Anterior cingulate cortex (tissue), 58 donors: ENCODE measurements at regions not wholly inside any gene's neighbourhood (a gene's known extent, or its start where the extent isn't known, plus 50 kb on each side); places are given as distances from the start of the nearest gene placed in this dataset.

ENCODE experiments used
- DNase-seq, 58 donors: peaks; one replicate each; lab custom pipeline; 2025; lab: John Stamatoyannopoulos, UW

GRCh38 chr2:41890341-41890740 is 157.5 kb upstream of the PKDCC start:
- no peak for DNase-seq

DNA sequence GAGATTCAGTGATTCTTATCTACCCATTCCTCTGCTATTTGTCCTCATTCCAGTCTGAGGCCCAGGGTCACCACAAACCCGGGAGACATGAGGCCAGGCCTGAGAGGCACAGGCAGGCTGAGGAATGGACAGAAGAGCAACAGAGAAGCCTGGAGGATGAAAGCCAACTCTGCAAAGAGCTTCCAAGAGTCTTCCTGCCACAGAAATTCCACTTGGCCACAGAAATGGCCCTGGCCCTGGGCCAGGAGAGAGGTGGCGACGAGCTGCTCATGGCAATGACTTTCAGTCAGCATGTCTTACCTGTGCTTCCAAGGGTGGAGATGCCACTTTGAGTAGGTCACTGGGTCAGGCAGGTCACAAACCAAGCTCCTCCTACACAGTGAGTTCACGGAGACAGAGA is 155.3 kb upstream of the PKDCC start:
- DNase-seq: no peak

DNA sequence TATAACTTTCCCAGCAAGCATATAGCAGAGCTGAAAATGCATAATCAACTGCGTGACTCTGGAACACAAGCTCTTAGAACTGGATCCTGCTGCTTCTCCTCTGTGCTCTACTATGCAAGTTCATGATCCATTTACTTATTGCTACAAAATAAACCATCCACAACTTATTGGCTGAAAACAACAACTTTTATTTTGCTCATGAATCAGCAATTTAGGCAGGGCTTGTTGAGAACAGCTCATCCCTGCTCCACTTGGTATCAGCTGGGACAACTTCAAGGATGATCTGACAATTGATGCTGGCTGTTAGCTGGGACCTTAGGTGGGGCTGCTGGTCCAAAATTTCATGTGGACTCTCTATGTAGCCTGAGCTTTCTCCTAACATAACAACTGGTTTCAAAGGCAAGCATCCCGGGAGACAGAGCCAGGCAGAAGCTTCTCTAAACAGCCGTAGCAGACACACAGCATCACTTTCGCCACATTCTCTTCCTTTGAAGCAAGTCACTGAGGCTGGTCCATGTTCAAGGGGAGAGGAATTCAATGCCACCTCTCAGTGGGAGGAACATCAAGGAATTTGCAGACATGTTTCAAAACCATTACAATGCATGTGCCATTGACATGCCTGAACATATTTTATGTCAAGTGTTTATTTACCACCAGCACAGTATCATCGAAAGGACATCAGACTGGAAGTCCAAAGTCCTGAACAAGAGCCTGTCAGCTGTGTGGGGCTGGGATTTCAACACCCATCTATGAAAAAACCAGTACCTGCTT is 153.1 kb upstream of the PKDCC start:
- no peak for DNase-seq

GRCh38 chr2:41895334-41895664 is 152.5 kb upstream of the PKDCC start:
- no peak for DNase-seq

DNA sequence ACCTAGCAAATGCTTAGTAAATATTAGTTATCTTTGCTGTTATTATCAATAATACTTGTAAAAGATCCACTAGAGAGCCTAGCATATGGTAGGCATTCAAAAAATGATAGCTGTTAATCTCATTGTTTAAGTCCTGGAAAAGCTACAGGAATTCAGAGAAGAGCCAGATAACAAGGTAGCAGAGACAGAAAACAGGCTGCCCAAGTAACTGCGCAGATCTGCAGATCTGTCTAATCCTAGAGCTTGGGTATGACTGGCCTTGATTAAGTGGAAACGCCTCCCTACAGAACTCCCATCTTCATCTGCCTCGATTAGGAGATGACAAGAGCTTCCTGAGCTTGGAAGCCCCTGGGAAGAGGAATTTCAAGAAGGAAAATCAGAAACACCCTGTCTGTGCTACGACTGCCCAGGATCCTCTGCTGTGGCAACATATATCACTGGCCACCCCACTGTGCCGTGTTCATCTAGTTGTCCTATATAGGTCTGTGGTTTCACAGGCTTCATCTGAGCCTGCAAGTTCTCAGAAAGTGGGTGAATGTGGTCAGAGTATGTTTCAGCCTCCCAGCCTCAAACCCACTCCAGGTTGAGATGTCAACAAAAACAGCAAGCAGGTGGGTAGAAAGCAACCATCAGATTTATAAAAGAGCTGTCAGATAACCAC is 151.5 kb upstream of the PKDCC start:
- DNase-seq: no peak

DNA sequence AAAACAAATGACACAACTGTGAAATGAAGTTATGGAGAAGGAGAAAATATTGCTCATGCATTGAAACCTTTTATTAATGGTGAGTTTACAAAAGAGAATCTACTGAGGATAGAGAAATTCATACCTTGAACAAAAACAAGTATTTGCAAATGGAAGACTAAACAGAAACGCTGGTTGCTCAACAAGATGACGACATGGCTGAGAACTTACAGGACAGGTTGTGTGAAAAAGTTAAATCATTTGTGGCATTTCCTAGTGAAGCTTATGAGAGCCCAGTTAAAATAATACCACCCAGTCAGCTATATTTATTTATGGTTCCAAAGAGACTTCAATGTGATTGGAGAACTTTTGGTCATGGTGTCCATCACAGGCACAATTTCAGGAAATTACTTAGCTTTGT is 148.6 kb upstream of the PKDCC start:
- no peak for DNase-seq

- no peak for DNase-seq
These were observed 147.7 kb upstream of the PKDCC start for GRCh38 chr2:41900101-41900577.

DNA sequence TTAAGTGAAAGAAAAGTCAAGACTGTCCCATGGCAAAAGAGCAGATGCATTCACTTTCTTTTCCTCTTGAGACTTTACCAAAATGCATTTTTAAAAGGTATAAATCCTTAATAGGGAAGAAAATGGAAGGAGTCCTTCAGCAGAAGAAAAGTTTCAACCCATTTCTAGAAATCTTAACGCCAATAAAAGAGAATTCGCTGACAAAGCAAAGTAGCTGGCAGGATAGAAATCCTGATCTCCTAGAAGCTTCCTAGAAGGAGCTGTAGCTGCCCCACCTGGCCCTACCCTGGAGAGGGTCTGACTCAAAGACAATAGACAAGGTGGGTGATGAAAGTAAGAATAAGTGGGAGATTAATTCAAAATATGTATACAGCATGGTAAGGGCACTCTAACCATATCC is 144.9 kb upstream of the PKDCC start:
- DNase-seq: no peak

- no peak for DNase-seq
These were observed 144.2 kb upstream of the PKDCC start for GRCh38 chr2:41903474-41904135.

DNA sequence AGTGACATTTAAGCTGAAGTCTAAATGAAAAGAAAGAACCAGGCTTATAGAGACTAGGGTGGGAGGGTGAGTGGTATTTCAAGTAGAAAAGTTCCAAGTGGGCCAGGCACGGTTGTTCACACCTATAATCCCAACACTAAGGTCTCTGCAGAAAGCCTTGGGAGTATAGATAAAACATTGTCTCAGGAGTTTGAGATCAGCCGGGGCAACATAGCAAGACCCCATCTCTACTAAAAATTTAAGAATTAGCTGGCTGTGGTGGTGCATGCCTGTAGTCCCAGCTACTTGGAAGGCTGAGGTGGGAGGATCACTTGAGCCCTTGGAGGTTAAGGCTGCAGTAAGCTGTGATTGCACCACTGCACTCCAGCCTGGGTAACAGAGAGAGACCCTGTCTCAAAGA is 143.4 kb upstream of the PKDCC start:
- no peak for DNase-seq

DNA sequence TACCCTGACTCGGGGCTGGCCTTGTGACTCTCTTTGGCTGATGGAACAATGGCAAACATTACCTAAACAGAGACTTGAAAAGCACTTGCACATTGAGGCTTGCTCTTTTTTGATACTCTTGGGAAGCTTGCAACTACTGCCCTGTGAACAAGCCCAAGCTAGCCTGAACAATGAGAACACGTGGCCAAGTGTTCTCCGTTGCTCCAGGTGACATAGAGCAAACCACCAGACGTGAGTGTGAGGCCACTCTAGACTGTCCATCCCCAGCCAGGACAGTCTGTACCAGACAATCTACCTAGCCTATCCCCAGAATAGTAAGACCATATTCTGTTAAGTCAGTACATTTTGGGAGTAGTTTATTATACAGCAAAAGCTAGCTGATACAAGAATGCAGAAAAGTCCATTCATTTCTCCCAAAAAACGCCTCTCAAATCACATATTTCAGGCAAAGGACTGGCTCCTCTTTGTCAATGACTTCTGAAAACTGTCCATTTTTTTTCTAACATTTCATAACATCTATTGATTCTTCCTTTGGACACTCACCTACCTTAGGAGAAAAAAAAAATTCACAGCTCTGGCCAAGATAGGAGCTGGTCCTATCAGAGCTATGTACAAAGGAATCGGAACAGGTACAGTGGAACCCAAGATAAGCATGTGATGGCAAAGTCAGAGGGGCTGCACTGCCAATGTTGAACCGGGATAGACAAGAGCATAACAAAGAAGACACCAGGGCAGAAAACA is 142.1 kb upstream of the PKDCC start:
- no peak for DNase-seq

DNA sequence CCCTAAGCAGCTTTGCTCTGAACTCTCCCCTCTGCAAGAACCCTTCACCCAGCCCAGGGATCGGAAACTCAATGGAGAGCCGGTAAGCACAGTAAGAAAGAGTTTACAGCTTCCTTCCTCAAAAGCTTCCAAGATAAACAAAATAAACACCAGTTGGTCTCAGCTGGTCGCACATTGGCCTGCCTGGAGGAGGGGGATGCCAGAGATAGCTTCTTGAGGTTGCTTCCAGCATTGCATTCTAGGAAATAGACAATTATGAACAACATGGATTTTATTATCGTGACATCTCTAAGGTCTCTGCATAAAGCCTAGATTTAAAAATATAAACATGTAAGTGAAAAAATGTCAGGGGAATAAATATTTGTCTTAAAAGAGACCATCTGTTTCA is 141.5 kb upstream of the PKDCC start:
- DNase-seq: no peak

DNA sequence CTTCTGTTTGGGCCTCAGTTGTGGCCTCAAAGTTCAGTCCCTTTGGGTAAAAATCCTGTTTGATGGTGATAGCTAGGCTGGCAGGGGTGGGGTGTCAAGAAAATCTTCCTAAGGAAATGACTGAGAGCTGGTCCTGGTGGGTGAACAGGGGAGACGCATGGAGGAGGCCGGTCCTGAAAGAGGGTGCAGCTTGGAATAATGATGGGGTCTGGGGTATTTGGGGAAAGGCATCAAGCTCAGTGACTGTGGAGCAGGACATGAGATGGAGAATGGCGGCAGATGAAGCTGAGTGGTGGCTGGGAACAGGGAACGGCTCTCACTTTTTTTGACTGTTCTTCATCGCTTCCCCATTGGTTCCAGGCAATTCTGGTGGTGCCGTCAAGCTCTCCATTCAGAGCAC is 140.7 kb upstream of the PKDCC start:
- no peak for DNase-seq

DNA sequence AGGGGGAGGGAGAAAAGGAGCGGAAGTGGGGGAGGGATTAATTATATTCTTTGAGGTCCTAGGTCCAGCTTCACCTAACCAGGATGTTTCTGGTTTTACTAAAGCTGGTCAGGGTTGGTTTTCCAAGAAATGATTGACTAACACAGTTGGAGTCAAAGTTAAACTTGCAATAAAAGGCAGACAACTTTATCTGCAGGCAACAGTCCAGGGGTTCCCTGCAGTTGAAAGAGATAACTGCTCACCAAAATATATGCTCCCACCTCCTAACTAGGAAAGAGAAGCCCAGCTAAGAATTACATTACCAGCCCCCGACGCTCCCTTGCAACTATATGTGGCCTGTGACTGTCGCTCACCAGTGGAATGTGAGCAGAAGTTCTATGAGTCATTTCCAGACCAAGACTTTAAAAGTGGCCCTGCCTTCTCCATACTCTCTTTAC is 140.0 kb upstream of the PKDCC start:
- DNase-seq: no peak

- no peak for DNase-seq
These were observed 139.5 kb upstream of the PKDCC start for GRCh38 chr2:41908349-41908748.

DNA sequence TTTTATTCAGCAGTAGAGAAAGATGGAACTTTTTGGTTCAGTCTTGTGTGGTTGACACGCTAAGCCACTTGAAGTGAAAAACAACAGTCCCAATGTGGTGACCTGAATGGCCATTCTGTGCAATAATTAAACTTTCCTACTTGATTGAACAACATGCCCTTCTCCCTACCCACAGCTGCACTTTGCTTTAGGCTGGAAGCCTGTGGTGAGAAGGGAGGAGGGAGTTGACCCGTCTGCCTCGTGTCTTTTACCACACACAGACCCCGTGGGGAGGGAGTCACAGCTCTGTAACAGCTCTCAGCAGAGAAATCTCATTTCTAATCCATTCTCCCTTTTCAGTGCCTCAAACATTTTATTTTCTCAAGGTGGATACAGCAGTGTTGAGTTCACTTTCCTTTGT is 138.2 kb upstream of the PKDCC start:
- no peak for DNase-seq

DNA sequence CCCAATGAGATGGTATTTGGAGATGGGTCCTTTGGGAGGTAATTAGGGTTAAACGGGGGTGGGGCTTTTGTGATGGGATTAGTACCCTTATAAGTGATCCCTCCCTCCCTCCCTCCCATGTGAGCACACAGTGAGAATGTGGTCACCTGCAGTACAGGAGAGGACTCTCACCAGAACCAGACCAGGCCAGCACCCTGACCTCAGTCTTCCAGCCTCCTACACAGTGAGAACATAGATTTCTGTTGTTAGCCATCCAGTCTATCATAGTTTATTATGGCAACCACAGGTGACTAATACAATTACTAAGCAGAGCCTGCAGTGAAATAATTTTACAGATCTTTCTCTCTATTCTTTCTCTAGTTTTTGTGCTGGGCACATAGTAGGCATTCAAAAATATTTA is 137.7 kb upstream of the PKDCC start:
- no peak for DNase-seq

GRCh38 chr2:41911033-41911432 is 136.8 kb upstream of the PKDCC start:
- DNase-seq: no peak

DNA sequence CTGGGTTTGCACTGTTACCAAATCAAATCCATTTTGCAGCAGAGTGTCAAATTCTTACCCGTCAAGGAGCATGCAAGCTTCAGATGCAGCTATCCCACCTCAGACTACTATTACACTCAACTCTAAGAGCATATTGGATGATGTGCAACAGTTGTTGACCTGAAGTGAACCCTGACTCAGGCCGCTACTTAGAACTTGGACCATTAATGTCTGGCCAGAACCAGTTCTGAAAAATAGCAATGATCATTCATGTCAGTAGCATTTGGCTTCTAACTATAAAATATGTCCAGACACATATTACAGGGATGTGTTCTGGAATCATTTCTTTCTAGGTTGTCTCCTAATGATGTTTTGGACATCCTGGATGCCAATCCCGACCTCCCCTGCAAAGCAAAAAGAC is 135.5 kb upstream of the PKDCC start:
- no peak for DNase-seq

- no peak for DNase-seq
These were observed 135.0 kb upstream of the PKDCC start for GRCh38 chr2:41912776-41913175.

GRCh38 chr2:41913311-41913710 is 134.5 kb upstream of the PKDCC start:
- DNase-seq: no peak
